D721Med (cell line): ENCODE measurements at regions not wholly inside any gene's neighbourhood (a gene's known extent, or its start where the extent isn't known, plus 50 kb on each side); places are given as distances from the start of the nearest gene placed in this dataset.
A peak's percentile ranks its signal among the peaks of the same experiment; 100 is the strongest.

Source experiments
- DNase-seq: peaks from one replicate; pipeline ENCODE4 v3.0.0; 2011; ENCODE audit warnings: low spot score; ENCODE audit not compliant: insufficient read length
- FAIRE-seq: peaks from 2 replicates; lab custom pipeline; 2011; peaks lifted over from hg19 to GRCh38; lab: Jason Lieb, UNC
- TF ChIP-seq, protein P1 (sequence below): IDR thresholded peaks from 2 replicates; pipeline ENCODE4 v1.5.1; 2012; ENCODE audit warnings: mild to moderate bottlenecking, control low read depth; ENCODE audit not compliant: insufficient read depth; ENCODE audit errors: missing control alignments

- FAIRE-seq (no peak), DNase-seq (no peak)
- TF ChIP-seq, protein P1, sequence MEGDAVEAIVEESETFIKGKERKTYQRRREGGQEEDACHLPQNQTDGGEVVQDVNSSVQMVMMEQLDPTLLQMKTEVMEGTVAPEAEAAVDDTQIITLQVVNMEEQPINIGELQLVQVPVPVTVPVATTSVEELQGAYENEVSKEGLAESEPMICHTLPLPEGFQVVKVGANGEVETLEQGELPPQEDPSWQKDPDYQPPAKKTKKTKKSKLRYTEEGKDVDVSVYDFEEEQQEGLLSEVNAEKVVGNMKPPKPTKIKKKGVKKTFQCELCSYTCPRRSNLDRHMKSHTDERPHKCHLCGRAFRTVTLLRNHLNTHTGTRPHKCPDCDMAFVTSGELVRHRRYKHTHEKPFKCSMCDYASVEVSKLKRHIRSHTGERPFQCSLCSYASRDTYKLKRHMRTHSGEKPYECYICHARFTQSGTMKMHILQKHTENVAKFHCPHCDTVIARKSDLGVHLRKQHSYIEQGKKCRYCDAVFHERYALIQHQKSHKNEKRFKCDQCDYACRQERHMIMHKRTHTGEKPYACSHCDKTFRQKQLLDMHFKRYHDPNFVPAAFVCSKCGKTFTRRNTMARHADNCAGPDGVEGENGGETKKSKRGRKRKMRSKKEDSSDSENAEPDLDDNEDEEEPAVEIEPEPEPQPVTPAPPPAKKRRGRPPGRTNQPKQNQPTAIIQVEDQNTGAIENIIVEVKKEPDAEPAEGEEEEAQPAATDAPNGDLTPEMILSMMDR: no peak
Measured at GRCh38 chr4:152148057-152148456, 387.2 kb upstream of the GATB start.

GRCh38 chr4:152146244-152146643, 385.4 kb upstream of the GATB start:
- TF ChIP-seq, protein P1: no peak
- no peak for FAIRE-seq
- no peak for DNase-seq

DNA sequence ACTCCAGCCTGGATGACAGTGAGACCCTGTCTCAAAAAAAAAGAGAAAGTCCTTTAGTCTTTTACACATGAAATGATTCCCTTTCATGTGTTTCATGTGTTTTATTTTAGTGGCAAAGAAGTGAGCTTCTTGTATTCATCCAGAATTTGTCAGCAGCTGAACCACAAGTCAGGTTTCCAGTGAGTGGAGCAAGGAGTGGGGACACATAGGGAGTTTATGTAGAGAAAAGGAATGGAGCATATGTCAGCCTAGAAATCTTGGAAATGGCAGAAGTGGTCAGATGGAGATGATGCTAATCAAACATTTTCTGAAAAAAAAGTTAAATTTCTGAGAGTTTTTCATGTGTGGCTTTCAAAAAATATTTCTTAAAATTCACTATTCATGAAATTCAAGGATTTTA, 383.0 kb upstream of the GATB start:
- DNase-seq: no peak
- no peak for FAIRE-seq
- TF ChIP-seq, protein P1: no peak

DNA sequence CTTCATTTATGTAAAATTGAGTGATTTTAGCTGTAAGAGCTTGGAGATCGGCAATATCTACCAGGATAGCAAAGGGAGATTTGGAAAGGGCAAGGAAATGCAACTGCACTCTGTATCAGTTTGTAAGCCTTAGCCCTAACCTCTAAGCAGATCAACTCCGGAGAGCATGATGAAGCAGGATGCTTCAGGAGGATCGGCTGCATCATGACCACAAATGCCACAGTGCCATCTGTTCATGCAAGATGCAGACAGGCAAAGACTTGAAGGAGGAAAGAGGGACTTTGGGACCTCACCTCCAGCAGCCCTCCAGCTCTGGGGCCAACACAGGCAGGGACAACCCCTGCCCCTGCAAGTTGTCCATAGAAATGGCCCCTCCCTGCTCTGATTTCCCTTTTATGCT, 377.6 kb upstream of the GATB start:
- FAIRE-seq: peak; percentile 97
- TF ChIP-seq, protein P1: no peak

GRCh38 chr4:152132776-152133175, 372.0 kb upstream of the GATB start:
- FAIRE-seq (no peak), DNase-seq (no peak)
- TF ChIP-seq, protein P1: no peak

More for the DNA sequence above, 377.6 kb upstream of the GATB start:
- DNase-seq: peak; percentile 21

- FAIRE-seq (no peak), DNase-seq (no peak)
- TF ChIP-seq, protein P1: no peak
Measured at GRCh38 chr4:152128356-152128755, 367.5 kb upstream of the GATB start.

DNA sequence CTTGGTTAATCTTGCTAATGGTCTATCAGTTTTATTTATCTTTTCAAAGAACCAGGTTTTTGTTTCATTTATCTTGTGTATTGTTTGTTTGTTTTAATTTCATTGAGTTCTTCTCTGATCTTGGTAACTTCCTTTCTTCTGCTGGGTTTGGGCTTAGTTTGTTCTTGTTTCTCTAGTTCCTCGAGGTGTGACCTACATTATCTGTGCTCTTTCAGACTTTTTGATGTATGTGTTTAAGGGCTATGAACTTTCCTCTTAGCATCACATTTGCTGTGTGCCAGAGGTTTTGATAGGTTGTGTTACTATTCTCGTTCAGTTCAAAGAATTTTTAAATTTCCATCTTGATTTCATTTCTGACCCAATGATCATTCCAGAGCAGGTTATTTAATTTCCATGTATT, 365.4 kb upstream of the GATB start:
- no peak for DNase-seq
- TF ChIP-seq, protein P1: no peak
- FAIRE-seq: no peak
